ENCODE measurements at regions not wholly inside any gene's neighbourhood (a gene's known extent, or its start where the extent isn't known, plus 50 kb on each side); places are given as distances from the start of the nearest gene placed in this dataset.

- H3K9me3 Mint-ChIP-seq, result peaks cover 11% of the 10 kb centered on the region
- no peaks in the 10 kb centered on the region for H3K27me3 Mint-ChIP-seq (ENCODE audit: low read depth)
- H3K4me3 Mint-ChIP-seq, result no peak overlapping the region
- peaks cover 51% of the 10 kb centered on the region for H3K4me1 Mint-ChIP-seq
- no peak for TF ChIP-seq CTCF (conservative IDR thresholded peaks at IDR 0.05)
- H3K27ac Mint-ChIP-seq (ENCODE audit: unreplicated experiment), result no peak overlapping the region
- H3K36me3 Mint-ChIP-seq (ENCODE audit: low read depth), result peaks cover 17% of the 10 kb centered on the region
- DNase-seq (ENCODE audit: low read depth, low spot score), result no peak
These were observed 260.6 kb downstream of the ABCC12 start for GRCh38 chr16:47895146-47895545.

- Mint-ChIP-seq H3K9me3 (peaks cover 2% of the 10 kb centered on the region), H3K4me3 (no peak overlapping the region)
These were observed 262.8 kb downstream of the ABCC12 start for GRCh38 chr16:47892999-47893398.

GRCh38 chr16:47888734-47889133 lies 267.1 kb downstream of the ABCC12 start:
- Mint-ChIP-seq H3K4me1 (peaks cover 78% of the 10 kb centered on the region), H3K36me3 (ENCODE audit: low read depth) (no peaks in the 10 kb centered on the region), H3K9me3 (no peaks in the 10 kb centered on the region), H3K4me3 (no peak overlapping the region), H3K27me3 (ENCODE audit: low read depth) (no peaks in the 10 kb centered on the region), H3K27ac (ENCODE audit: unreplicated experiment) (peak overlapping the region; percentile 76)
- TF ChIP-seq CTCF (conservative IDR thresholded peaks at IDR 0.05), result no peak
- no peak for DNase-seq (ENCODE audit: low read depth, low spot score)

More at GRCh38 chr16:47892999-47893398, 262.8 kb downstream of the ABCC12 start:
- Mint-ChIP-seq H3K4me1 (peaks cover 71% of the 10 kb centered on the region), H3K27ac (ENCODE audit: unreplicated experiment) (no peak overlapping the region), H3K27me3 (ENCODE audit: low read depth) (no peaks in the 10 kb centered on the region), H3K36me3 (ENCODE audit: low read depth) (peaks cover 5% of the 10 kb centered on the region)
- DNase-seq (ENCODE audit: low read depth, low spot score), result no peak
- no peak for TF ChIP-seq CTCF (conservative IDR thresholded peaks at IDR 0.05)

- Mint-ChIP-seq H3K4me1 (peaks cover 82% of the 10 kb centered on the region), H3K36me3 (ENCODE audit: low read depth) (no peaks in the 10 kb centered on the region), H3K27ac (ENCODE audit: unreplicated experiment) (no peak overlapping the region), H3K27me3 (ENCODE audit: low read depth) (no peaks in the 10 kb centered on the region), H3K4me3 (no peak overlapping the region), H3K9me3 (peaks cover 3% of the 10 kb centered on the region)
- no peak for TF ChIP-seq CTCF (conservative IDR thresholded peaks at IDR 0.05)
- no peak for DNase-seq (ENCODE audit: low read depth, low spot score)
These were observed 267.7 kb downstream of the ABCC12 start for GRCh38 chr16:47888142-47888541.

GRCh38 chr16:47887496-47887895 lies 268.3 kb downstream of the ABCC12 start:
- Mint-ChIP-seq H3K36me3 (ENCODE audit: low read depth) (no peaks in the 10 kb centered on the region), H3K27ac (ENCODE audit: unreplicated experiment) (peak overlapping the region; percentile 86), H3K27me3 (ENCODE audit: low read depth) (no peaks in the 10 kb centered on the region), H3K9me3 (peaks cover 3% of the 10 kb centered on the region), H3K4me1 (peaks cover 82% of the 10 kb centered on the region), H3K4me3 (peak overlapping the region; percentile 67)
- TF ChIP-seq CTCF (conservative IDR thresholded peaks at IDR 0.05), result no peak
- DNase-seq (ENCODE audit: low read depth, low spot score), result no peak

Data from neural crest cell (in vitro differentiated cells).